Astrocyte (in vitro differentiated cells and primary cell): ENCODE measurements at regions not wholly inside any gene's neighbourhood (a gene's known extent, or its start where the extent isn't known, plus 50 kb on each side); places are given as distances from the start of the nearest gene placed in this dataset.

Experiments
- DNase-seq: peaks from one replicate; pipeline ENCODE4 v3.0.0-alpha.2; 2010; ENCODE audit warnings: low read depth
- FAIRE-seq: peaks from 2 replicates; lab custom pipeline; 2011; peaks lifted over from hg19 to GRCh38; lab: Jason Lieb, UNC
- H2AFZ ChIP-seq: 2 replicates; pipeline ENCODE4 v1.6.0; 2012; ENCODE audit warnings: low read depth, low read length, inconsistent platforms
- H3K27ac ChIP-seq: 2 replicates; pipeline ENCODE4 v1.5.1; 2011; ENCODE audit warnings: low read depth, low read length, inconsistent platforms
- H3K27me3 ChIP-seq: 2 replicates; pipeline ENCODE4 v1.6.0; 2011; ENCODE audit warnings: low read length, inconsistent platforms; ENCODE audit not compliant: insufficient read depth
- H3K36me3 ChIP-seq: 2 replicates; pipeline ENCODE4 v1.5.1; 2011; ENCODE audit warnings: low read length, inconsistent platforms; ENCODE audit not compliant: insufficient read depth
- H3K4me1 ChIP-seq: 2 replicates; pipeline ENCODE4 v1.5.1; 2011; ENCODE audit warnings: low read length, inconsistent platforms; ENCODE audit not compliant: insufficient read depth
- H3K4me2 ChIP-seq: 2 replicates; pipeline ENCODE4 v1.6.0; 2012; ENCODE audit warnings: low read length, inconsistent platforms
- H3K4me3 ChIP-seq: 2 replicates; pipeline ENCODE4 v1.5.1; 2011; ENCODE audit warnings: low read depth, mild to moderate bottlenecking, low read length, inconsistent platforms; ENCODE audit not compliant: insufficient read depth
- H3K79me2 ChIP-seq: 2 replicates; pipeline ENCODE4 v1.6.0; 2012; ENCODE audit warnings: mild to moderate bottlenecking, low read length, inconsistent platforms; ENCODE audit not compliant: insufficient read depth
- H3K9ac ChIP-seq: 2 replicates; pipeline ENCODE4 v1.6.0; 2012; ENCODE audit warnings: mild to moderate bottlenecking, low read length, inconsistent platforms
- H3K9me3 ChIP-seq: 2 replicates; pipeline ENCODE4 v1.5.1; 2012; ENCODE audit warnings: low read depth, mild to moderate bottlenecking, low read length, inconsistent platforms; ENCODE audit not compliant: insufficient read depth
- H4K20me1 ChIP-seq: 2 replicates; pipeline ENCODE4 v1.6.0; 2012; ENCODE audit warnings: low read length, inconsistent platforms; ENCODE audit not compliant: insufficient read depth
- H3K27ac Mint-ChIP-seq: one replicate; pipeline ENCODE4 v1.8.0; 2021; ENCODE audit warnings: mild to moderate bottlenecking, mixed read lengths; ENCODE audit not compliant: unreplicated experiment
- H3K27me3 Mint-ChIP-seq: one replicate; pipeline ENCODE4 v1.8.0; 2021; ENCODE audit warnings: low read depth, mixed read lengths; ENCODE audit not compliant: unreplicated experiment
- H3K36me3 Mint-ChIP-seq: one replicate; pipeline ENCODE4 v1.8.0; 2021; ENCODE audit warnings: low read depth, mixed read lengths; ENCODE audit not compliant: unreplicated experiment
- H3K4me1 Mint-ChIP-seq: one replicate; pipeline ENCODE4 v1.8.0; 2021; ENCODE audit warnings: low read depth, mixed read lengths; ENCODE audit not compliant: unreplicated experiment
- H3K4me3 Mint-ChIP-seq: one replicate; pipeline ENCODE4 v1.8.0; 2021; ENCODE audit warnings: mild to moderate bottlenecking, moderate library complexity, mixed read lengths; ENCODE audit not compliant: unreplicated experiment
- H3K9me3 Mint-ChIP-seq: one replicate; pipeline ENCODE4 v1.8.0; 2021; ENCODE audit warnings: mild to moderate bottlenecking, mixed read lengths; ENCODE audit not compliant: unreplicated experiment
- CTCF ChIP-seq: IDR thresholded peaks from 2 replicates; pipeline ENCODE4 v1.5.1; 2011; ENCODE audit warnings: low read depth, mild to moderate bottlenecking, inconsistent platforms, low read length, moderate library complexity; ENCODE audit not compliant: insufficient read depth
- EZH2 ChIP-seq: IDR thresholded peaks from 2 replicates; pipeline ENCODE4 v1.6.1; 2012; ENCODE audit warnings: mild to moderate bottlenecking, low read length, inconsistent platforms; ENCODE audit not compliant: insufficient read depth

DNA sequence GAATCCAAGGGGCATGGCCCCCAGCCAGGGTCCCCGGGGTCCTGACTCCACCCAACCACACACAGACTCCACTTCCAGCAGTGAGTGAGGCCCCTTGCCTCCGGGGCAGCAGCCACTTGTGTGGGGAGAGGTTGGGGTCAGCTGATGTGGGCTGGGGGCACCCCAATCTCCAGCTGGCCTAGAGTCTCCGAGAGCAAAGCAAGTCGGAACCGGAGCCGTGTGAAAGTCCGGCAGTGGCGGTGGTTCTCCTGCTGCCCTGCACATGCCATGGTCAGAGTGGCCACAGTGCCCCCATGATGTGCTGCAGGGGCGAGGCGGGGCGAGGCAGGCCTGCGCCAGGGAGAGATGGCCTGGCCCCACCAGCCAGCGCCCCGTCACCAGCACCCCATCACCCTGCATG is 74.6 kb downstream of the PDGFA start:
- peaks cover 4% of the 10 kb centered on the region for H3K9me3 ChIP-seq
- no peaks in the 10 kb centered on the region for H3K36me3 Mint-ChIP-seq
- H3K9ac ChIP-seq: no peak overlapping the region
- H4K20me1 ChIP-seq: no peaks in the 10 kb centered on the region
- no peak overlapping the region for H3K4me3 Mint-ChIP-seq
- TF ChIP-seq EZH2 (no peak), CTCF (no peak)
- H3K27me3 ChIP-seq: peaks cover 3% of the 10 kb centered on the region
- no peaks in the 10 kb centered on the region for H3K79me2 ChIP-seq
- H2AFZ ChIP-seq: no peak overlapping the region
- H3K9me3 Mint-ChIP-seq: no peaks in the 10 kb centered on the region
- peaks cover 24% of the 10 kb centered on the region for H3K27me3 Mint-ChIP-seq
- no peak overlapping the region for H3K27ac Mint-ChIP-seq
- H3K4me3 ChIP-seq: no peak overlapping the region
- FAIRE-seq (no peak), DNase-seq (no peak)
- H3K36me3 ChIP-seq: no peaks in the 10 kb centered on the region
- no peaks in the 10 kb centered on the region for H3K4me1 Mint-ChIP-seq
- H3K27ac ChIP-seq: no peak overlapping the region
- no peaks in the 10 kb centered on the region for H3K4me1 ChIP-seq
- no peak overlapping the region for H3K4me2 ChIP-seq

- Mint-ChIP-seq H3K4me3 (no peak overlapping the region), H3K4me1 (no peaks in the 10 kb centered on the region), H3K27me3 (peaks cover 22% of the 10 kb centered on the region), H3K27ac (no peak overlapping the region), H3K36me3 (no peaks in the 10 kb centered on the region), H3K9me3 (no peaks in the 10 kb centered on the region)
- Histone ChIP-seq H3K9ac (no peak overlapping the region), H3K9me3 (peaks cover 4% of the 10 kb centered on the region), H3K27me3 (peaks cover 3% of the 10 kb centered on the region), H3K4me1 (no peaks in the 10 kb centered on the region), H3K4me3 (no peak overlapping the region), H3K79me2 (no peaks in the 10 kb centered on the region), H3K4me2 (no peak overlapping the region), H3K36me3 (no peaks in the 10 kb centered on the region), H2AFZ (no peak overlapping the region), H3K27ac (no peak overlapping the region), H4K20me1 (no peaks in the 10 kb centered on the region)
- DNase-seq (no peak), FAIRE-seq (no peak)
- TF ChIP-seq CTCF: no peak
- no peak for TF ChIP-seq EZH2
These were observed 73.9 kb downstream of the PDGFA start for GRCh38 chr7:445563-446288.

DNA sequence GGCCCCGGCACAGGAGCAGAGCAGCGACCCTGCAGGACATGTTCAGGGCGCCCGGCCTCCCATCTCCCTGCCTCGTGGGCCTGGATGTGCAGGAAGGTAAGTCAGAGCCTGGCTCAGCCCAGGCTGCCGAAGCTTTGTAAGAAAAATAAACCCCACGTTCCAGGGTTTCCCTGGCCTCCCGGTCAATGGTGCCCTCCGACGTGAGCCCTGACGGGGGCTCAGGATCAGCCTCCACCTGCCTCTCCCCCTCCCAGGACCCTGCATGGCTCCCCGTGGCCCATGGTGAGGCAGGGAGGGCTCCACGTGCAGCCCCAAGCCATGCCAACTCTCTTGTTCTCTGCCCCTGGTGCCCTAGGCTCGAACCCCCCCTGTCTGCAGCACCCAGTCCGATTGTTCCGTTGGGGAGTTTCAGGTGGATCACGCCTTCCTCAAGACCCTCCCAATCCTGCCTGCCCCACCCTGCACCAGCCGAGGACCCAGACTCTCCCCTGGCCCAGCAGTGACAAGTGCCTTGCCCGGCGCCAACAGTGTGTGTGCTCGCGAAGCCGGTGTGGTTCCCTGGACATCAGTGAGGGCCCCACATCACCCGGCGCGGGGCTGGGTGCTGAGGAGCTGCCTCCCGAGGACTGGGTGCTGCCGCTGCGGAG is 73.2 kb downstream of the PDGFA start:
- H3K79me2 ChIP-seq: no peaks in the 10 kb centered on the region
- H3K4me2 ChIP-seq: no peak overlapping the region
- no peaks in the 10 kb centered on the region for H3K4me1 Mint-ChIP-seq
- H3K4me3 ChIP-seq: no peak overlapping the region
- H3K4me3 Mint-ChIP-seq: no peak overlapping the region
- no peaks in the 10 kb centered on the region for H4K20me1 ChIP-seq
- H3K9me3 Mint-ChIP-seq: no peaks in the 10 kb centered on the region
- DNase-seq (no peak), FAIRE-seq (no peak)
- H3K27ac Mint-ChIP-seq: no peak overlapping the region
- no peak overlapping the region for H3K27ac ChIP-seq
- H3K9ac ChIP-seq: no peak overlapping the region
- TF ChIP-seq CTCF (no peak), EZH2 (no peak)
- H3K4me1 ChIP-seq: no peaks in the 10 kb centered on the region
- no peaks in the 10 kb centered on the region for H3K36me3 ChIP-seq
- H3K36me3 Mint-ChIP-seq: no peaks in the 10 kb centered on the region
- H3K27me3 Mint-ChIP-seq: peaks cover 28% of the 10 kb centered on the region
- peaks cover 3% of the 10 kb centered on the region for H3K27me3 ChIP-seq
- peaks cover 4% of the 10 kb centered on the region for H3K9me3 ChIP-seq
- no peak overlapping the region for H2AFZ ChIP-seq
